ENCODE measurements at regions not wholly inside any gene's neighbourhood (a gene's known extent, or its start where the extent isn't known, plus 50 kb on each side); places are given as distances from the start of the nearest gene placed in this dataset.

GRCh38 chr5:153080940-153081339, 409.5 kb upstream of the GRIA1 start:
- TF ChIP-seq REPIN1 (tag by site-specific recombination; IDR thresholded peaks at IDR 0.05; ENCODE audit: low read depth) (no peak), CTCF (tag by site-specific recombination; IDR thresholded peaks at IDR 0.05) (no peak), GFI1B (tag by site-specific recombination; IDR thresholded peaks at IDR 0.05) (no peak), PBX3 (CRISPR knock-in tag; IDR thresholded peaks at IDR 0.05) (no peak), SP2 (tag by site-specific recombination; IDR thresholded peaks at IDR 0.05) (no peak), ZSCAN18 (tag by site-specific recombination; IDR thresholded peaks at IDR 0.05) (no peak), ZNF600 (tag by site-specific recombination; IDR thresholded peaks at IDR 0.05) (no peak), KLF7 (tag by site-specific recombination; IDR thresholded peaks at IDR 0.05; ENCODE audit: borderline replicate concordance) (no peak), ZNF10 (tag by site-specific recombination; IDR thresholded peaks at IDR 0.05) (no peak), WT1 (tag by site-specific recombination; IDR thresholded peaks at IDR 0.05) (no peak), YY1 (tag by site-specific recombination; IDR thresholded peaks at IDR 0.05) (no peak), ZBTB26 (tag by site-specific recombination; optimal IDR thresholded peaks at IDR 0.05) (no peak), ZNF530 (tag by site-specific recombination; IDR thresholded peaks at IDR 0.05; ENCODE audit: low read depth) (no peak)
